ENCODE measurements at regions not wholly inside any gene's neighbourhood (a gene's known extent, or its start where the extent isn't known, plus 50 kb on each side); places are given as distances from the start of the nearest gene placed in this dataset.

DNA sequence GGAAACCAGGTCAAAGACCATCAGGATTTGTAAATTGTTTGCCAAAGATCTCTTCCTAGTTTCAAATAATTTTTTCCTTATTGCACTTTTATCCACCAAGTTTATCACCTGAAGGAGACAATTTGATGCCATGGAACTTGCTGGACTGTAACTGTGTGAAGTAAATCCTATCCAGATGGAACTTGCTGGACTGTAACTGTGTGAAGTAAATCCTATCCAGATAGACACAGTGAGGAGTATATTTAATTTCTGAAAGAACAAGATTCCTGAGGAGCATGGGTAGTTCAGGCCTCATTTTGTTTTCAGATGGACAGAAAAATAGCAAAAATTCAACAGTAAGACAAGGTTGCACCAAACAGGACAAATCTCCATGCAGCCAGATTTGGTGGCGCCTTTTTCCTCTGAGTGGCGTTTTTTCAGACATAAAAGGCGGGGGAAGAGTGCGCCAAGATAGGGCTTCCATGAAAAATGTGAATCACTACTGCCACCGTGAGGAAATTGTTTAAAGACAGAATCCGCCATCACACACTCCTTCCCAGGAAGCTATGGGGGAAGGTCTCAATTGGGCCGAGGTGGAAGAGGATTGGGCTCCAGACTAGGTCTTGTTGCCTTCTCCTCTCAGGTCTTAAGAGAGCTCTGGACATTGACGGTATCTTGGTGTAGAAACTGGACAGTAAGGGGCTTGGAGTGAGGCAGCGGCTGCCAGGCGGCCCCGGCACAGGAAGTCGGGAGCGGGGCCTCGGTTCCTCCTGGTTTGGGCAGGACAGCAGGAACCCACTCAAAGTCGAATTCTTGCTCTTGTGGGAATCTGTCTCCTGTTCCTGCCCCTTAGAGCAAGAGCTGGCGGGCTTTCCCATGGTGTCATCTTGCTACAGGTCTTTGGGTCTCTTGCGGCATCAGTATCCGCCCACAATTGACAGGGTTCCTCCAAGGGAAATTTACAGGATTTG, 234.7 kb downstream of the OR13H1 start:
- TF ChIP-seq KDM5A (IDR thresholded peaks at IDR 0.05) = no peak
- no peak for TF ChIP-seq POLR2A (IDR thresholded peaks at IDR 0.05; ENCODE audit: low read length)

Data from A549 (cell line).